Upper lobe of right lung (tissue), 1 donor: ENCODE measurements at regions not wholly inside any gene's neighbourhood (a gene's known extent, or its start where the extent isn't known, plus 50 kb on each side); places are given as distances from the start of the nearest gene placed in this dataset.

Experiments used
- ATAC-seq: fragments of 200-7000 bp; cut with Tn5 transposase; one replicate; pipeline ENCODE4 v1.9.1; 2020; ENCODE audit warnings: mild to moderate bottlenecking, moderate library complexity
- DNase-seq: peaks from one replicate; pipeline ENCODE4 v3.0.0-alpha.2; 2020
- H3K27ac ChIP-seq: fragments of 200-600 bp; one replicate; pipeline ENCODE4 v1.8.0; 2022
- H3K27me3 ChIP-seq: fragments of 200-600 bp; one replicate; pipeline ENCODE4 v1.8.0; 2022; ENCODE audit warnings: mild to moderate bottlenecking
- H3K36me3 ChIP-seq: fragments of 200-600 bp; one replicate; pipeline ENCODE4 v1.8.0; 2022
- H3K4me1 ChIP-seq: fragments of 200-600 bp; one replicate; pipeline ENCODE4 v1.8.0; 2022
- H3K4me3 ChIP-seq: fragments of 200-600 bp; one replicate; pipeline ENCODE4 v1.8.0; 2022; ENCODE audit warnings: mild to moderate bottlenecking
- H3K9me3 ChIP-seq: fragments of 200-600 bp; one replicate; pipeline ENCODE4 v1.8.0; 2022
- intact Hi-C: fragments of 100-400 bp; cut with DNase I; formaldehyde crosslinking; loops from one replicate; pipeline ENCODE4 v1.11.0; 2022
- TF ChIP-seq, protein P1 (sequence below): fragments of 200-600 bp; IDR thresholded peaks from one replicate; pipeline ENCODE4 v1.8.0; 2022; ENCODE audit warnings: antibody characterized with exemption
- donor health status: DM: no; HTN: yes; CAD: no; lungs with severe emphysema.

GRCh38 chr20:19108155-19108554, 104.3 kb upstream of the SLC24A3 start:
- no peaks in the 10 kb centered on the region for H3K9me3 ChIP-seq
- H3K36me3 ChIP-seq = no peaks in the 10 kb centered on the region
- H3K27me3 ChIP-seq = no peaks in the 10 kb centered on the region
- H3K4me3 ChIP-seq = no peak overlapping the region
- no peaks in the 10 kb centered on the region for H3K4me1 ChIP-seq
- no peak overlapping the region for H3K27ac ChIP-seq
- intact Hi-C loops = no loop called here
- no peak for DNase-seq
- TF ChIP-seq, protein P1, sequence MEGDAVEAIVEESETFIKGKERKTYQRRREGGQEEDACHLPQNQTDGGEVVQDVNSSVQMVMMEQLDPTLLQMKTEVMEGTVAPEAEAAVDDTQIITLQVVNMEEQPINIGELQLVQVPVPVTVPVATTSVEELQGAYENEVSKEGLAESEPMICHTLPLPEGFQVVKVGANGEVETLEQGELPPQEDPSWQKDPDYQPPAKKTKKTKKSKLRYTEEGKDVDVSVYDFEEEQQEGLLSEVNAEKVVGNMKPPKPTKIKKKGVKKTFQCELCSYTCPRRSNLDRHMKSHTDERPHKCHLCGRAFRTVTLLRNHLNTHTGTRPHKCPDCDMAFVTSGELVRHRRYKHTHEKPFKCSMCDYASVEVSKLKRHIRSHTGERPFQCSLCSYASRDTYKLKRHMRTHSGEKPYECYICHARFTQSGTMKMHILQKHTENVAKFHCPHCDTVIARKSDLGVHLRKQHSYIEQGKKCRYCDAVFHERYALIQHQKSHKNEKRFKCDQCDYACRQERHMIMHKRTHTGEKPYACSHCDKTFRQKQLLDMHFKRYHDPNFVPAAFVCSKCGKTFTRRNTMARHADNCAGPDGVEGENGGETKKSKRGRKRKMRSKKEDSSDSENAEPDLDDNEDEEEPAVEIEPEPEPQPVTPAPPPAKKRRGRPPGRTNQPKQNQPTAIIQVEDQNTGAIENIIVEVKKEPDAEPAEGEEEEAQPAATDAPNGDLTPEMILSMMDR = no peak
- ATAC-seq = no peak

DNA sequence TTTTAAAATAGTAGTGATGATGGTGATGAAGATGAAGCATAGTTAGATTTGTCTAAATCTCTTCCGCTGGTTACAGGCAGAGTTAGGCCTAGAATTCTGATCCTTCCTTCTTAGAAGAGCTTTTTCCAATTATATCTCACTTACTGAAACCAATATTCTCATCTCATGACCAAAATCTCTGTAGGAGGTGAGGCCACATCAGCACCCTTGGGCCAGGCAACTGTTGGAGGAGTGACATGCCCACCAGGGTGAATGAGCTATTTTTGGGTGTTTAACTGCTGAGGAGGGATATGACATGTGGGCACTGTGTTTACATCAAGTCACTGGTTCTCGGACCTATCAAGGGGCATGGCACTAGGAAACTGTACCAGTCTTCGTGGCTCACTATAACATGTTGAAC, 102.2 kb upstream of the SLC24A3 start:
- no peak for ATAC-seq
- TF ChIP-seq, protein P1 = no peak
- H3K9me3 ChIP-seq = no peaks in the 10 kb centered on the region
- H3K27me3 ChIP-seq = no peaks in the 10 kb centered on the region
- no peak overlapping the region for H3K4me3 ChIP-seq
- H3K27ac ChIP-seq = no peak overlapping the region
- intact Hi-C loops = no loop called here
- no peaks in the 10 kb centered on the region for H3K36me3 ChIP-seq
- H3K4me1 ChIP-seq = no peaks in the 10 kb centered on the region
- DNase-seq = no peak

DNA sequence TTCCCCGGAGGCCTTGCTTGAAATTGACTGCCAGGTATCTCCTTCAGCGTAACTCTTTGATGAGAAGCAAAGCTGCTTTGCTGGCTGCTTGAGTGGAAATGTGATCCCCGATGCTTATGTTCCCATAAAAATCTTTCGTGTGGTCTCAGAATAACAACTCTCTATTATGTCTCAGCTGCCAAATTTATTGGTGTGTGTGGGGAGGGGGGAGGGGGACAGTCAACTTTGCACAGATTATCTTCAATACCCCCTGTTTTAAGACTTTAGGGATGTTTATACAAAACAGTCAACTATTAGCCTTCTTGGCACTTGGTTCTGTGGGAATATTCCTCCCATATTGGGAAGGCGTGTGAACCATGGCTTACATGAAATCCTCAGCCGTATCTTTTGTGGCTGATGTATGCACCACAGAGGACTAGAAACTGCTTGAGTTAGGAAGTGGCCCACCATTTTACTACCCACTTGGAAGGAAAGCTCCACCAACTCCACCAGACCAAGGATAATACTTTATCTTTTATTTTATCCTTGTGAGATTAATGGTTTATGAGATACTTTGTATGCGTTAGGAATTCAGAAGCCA, 101.5 kb upstream of the SLC24A3 start:
- TF ChIP-seq, protein P1 = no peak
- DNase-seq = no peak
- intact Hi-C loops = no loop called here
- Histone ChIP-seq H3K9me3 (no peaks in the 10 kb centered on the region), H3K27me3 (no peaks in the 10 kb centered on the region), H3K27ac (no peak overlapping the region), H3K4me3 (no peak overlapping the region), H3K4me1 (no peaks in the 10 kb centered on the region), H3K36me3 (no peaks in the 10 kb centered on the region)
- no peak for ATAC-seq

DNA sequence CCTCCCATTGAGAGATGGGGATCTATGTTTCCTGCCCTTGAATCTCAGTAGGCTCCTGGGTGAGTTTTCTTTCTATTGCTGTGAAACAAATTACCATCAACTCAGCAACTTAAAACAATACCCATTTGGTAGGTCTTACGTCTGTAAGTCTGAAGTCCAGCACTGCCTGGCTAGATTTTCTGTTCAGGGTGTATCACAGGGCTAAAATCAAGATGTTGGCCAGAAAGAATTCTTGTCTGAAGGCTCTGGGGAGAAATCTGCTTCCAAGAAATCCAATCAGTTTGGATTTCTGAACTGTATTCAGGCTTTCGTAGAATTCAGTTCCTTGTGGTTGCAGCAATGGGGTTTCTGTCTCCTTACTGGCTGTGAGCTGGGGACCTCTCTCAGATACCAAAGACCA, 99.6 kb upstream of the SLC24A3 start:
- Histone ChIP-seq H3K9me3 (no peaks in the 10 kb centered on the region), H3K36me3 (no peaks in the 10 kb centered on the region), H3K27me3 (no peaks in the 10 kb centered on the region), H3K4me1 (no peaks in the 10 kb centered on the region), H3K27ac (no peak overlapping the region), H3K4me3 (no peak overlapping the region)
- ATAC-seq (no peak), DNase-seq (no peak)
- intact Hi-C loops = no loop called here
- TF ChIP-seq, protein P1 = no peak

GRCh38 chr20:19113343-19113930, 99.0 kb upstream of the SLC24A3 start:
- Histone ChIP-seq H3K4me1 (no peaks in the 10 kb centered on the region), H3K27me3 (no peaks in the 10 kb centered on the region), H3K4me3 (no peak overlapping the region), H3K9me3 (no peaks in the 10 kb centered on the region), H3K36me3 (no peaks in the 10 kb centered on the region), H3K27ac (no peak overlapping the region)
- ATAC-seq (no peak), DNase-seq (no peak)
- intact Hi-C loops = no loop called here
- TF ChIP-seq, protein P1 = no peak

GRCh38 chr20:19114410-19114809, 98.0 kb upstream of the SLC24A3 start:
- TF ChIP-seq, protein P1 = no peak
- Histone ChIP-seq H3K4me3 (no peak overlapping the region), H3K4me1 (no peaks in the 10 kb centered on the region), H3K9me3 (no peaks in the 10 kb centered on the region), H3K36me3 (no peaks in the 10 kb centered on the region), H3K27ac (no peak overlapping the region), H3K27me3 (no peaks in the 10 kb centered on the region)
- intact Hi-C loops = no loop called here
- no peak for ATAC-seq
- DNase-seq = no peak
